Spleen (tissue), 7 donors: ENCODE measurements at regions not wholly inside any gene's neighbourhood (a gene's known extent, or its start where the extent isn't known, plus 50 kb on each side); places are given as distances from the start of the nearest gene placed in this dataset.
"Not testable (repeated sequence)": the region's sequence is repeated elsewhere in the genome, so short reads cannot be mapped to it uniquely, and the experiment has no call there.

Experiments
- CTCF ChIP-seq, 11 experiments: fragments of 200-600 bp in 7 of 11; fragments of 450-650 bp in 4 of 11; sonication (generic) in 4 of 11; IDR thresholded peaks in 8 of 11; conservative IDR thresholded peaks in 3 of 11; 1 replicate in 7 of 11; 2 replicates in 4 of 11; pipeline versions ENCODE4 v1.4.0 to v1.8.0; 2016 to 2021; ENCODE audit warnings: antibody characterized with exemption in 11 of 11, inconsistent platforms in 4 of 11, mild to moderate bottlenecking in 1 of 11
- POLR2A ChIP-seq, 3 donors: fragments of 450-650 bp; IDR thresholded peaks; one replicate each; pipeline ENCODE4 v1.5.1; 2017; ENCODE audit warnings: antibody characterized with exemption in 3 of 3, mild to moderate bottlenecking in 1 of 3
- POLR2AphosphoS5 ChIP-seq, 3 donors: sonication (generic); formaldehyde crosslinking; IDR thresholded peaks; one replicate each; pipeline ENCODE4 v1.5.1; 2017; ENCODE audit warnings: antibody characterized with exemption in 3 of 3
- donor health status: DM: no; HTN: no; CAD: no; lungs with moderate emphysema.
- donor health status: DM: no; HTN: no; CAD: no.
- donor health status: DM: no; HTN: no; CAD: no.

GRCh38 chr6:113375466-113375865 is 481.7 kb upstream of the MARCKS start:
- not testable (repeated sequence) for TF ChIP-seq POLR2A (IDR thresholded peaks at IDR 0.05); CTCF (IDR thresholded peaks at IDR 0.05 in 8 of 11, conservative IDR thresholded peaks at IDR 0.05 in 3 of 11); POLR2AphosphoS5 (IDR thresholded peaks at IDR 0.05)
